BJ (cell line): ENCODE measurements at regions not wholly inside any gene's neighbourhood (a gene's known extent, or its start where the extent isn't known, plus 50 kb on each side); places are given as distances from the start of the nearest gene placed in this dataset.

Experiments used
- CTCF ChIA-PET: fragments of 350-600 bp; formaldehyde crosslinking; extraction: SDS; loops from one replicate; lab custom pipeline; 2021; ENCODE audit warnings: antibody characterized with exemption, inconsistent platforms; lab: Yijun Ruan, JAX
- POLR2A ChIA-PET: fragments of 300-600 bp; sonication (Branson Sonifier 250); formaldehyde crosslinking; extraction: SDS; loops from one replicate; lab custom pipeline; 2021; ENCODE audit warnings: antibody characterized with exemption; lab: Charles Lee
- DNase-seq: peaks from one replicate; pipeline ENCODE4 v3.0.0-alpha.2; 2011; ENCODE audit warnings: low read depth
- H3K27me3 ChIP-seq: 2 replicates; pipeline ENCODE4 v1.6.0; 2011; ENCODE audit warnings: low read length; ENCODE audit not compliant: control insufficient read depth, insufficient read depth
- H3K36me3 ChIP-seq: 2 replicates; pipeline ENCODE4 v1.5.1; 2011; ENCODE audit warnings: low read length; ENCODE audit not compliant: control insufficient read depth, insufficient read depth
- H3K4me3 ChIP-seq: 2 replicates; pipeline ENCODE4 v1.5.1; 2011; ENCODE audit warnings: low read depth, mild to moderate bottlenecking, control low read depth, low read length
- CTCF ChIP-seq: IDR thresholded peaks from 2 replicates; pipeline ENCODE4 v1.5.1; 2011; ENCODE audit warnings: low read depth, mild to moderate bottlenecking, control low read depth, inconsistent platforms, low read length, moderate library complexity; ENCODE audit not compliant: insufficient read depth

- no peaks in the 10 kb centered on the region for H3K27me3 ChIP-seq
- CTCF ChIA-PET, result interaction anchor here (0.8 kb wide), 1 partner anchor 91 kb away, joined by 3 read pairs; no protein-coding TSS in a partner anchor
- no peak for DNase-seq
- POLR2A ChIA-PET, result no interaction called here
- TF ChIP-seq CTCF, result no peak
- H3K36me3 ChIP-seq, result no peaks in the 10 kb centered on the region
- no peak overlapping the region for H3K4me3 ChIP-seq
Observed at GRCh38 chr15:69854001-69854400, 243.7 kb downstream of the TLE3 start.

GRCh38 chr15:69854521-69855181 is 243.1 kb downstream of the TLE3 start:
- Histone ChIP-seq H3K27me3 (no peaks in the 10 kb centered on the region), H3K4me3 (no peak overlapping the region), H3K36me3 (no peaks in the 10 kb centered on the region)
- TF ChIP-seq CTCF, result no peak
- ChIA-PET CTCF (interaction anchor here (0.7 to 1.5 kb wide), 3 partner anchors 10 to 60 kb away, joined by 3 to 4 read pairs (median 4); no protein-coding TSS in a partner anchor), POLR2A (no interaction called here)
- no peak for DNase-seq

- TF ChIP-seq CTCF, result no peak
- ChIA-PET POLR2A (no interaction called here), CTCF (interaction anchor here (0.6 to 1.5 kb wide), 4 partner anchors 10 to 78 kb away, joined by 3 to 4 read pairs (median 4); no protein-coding TSS in a partner anchor)
- Histone ChIP-seq H3K27me3 (no peaks in the 10 kb centered on the region), H3K36me3 (no peaks in the 10 kb centered on the region), H3K4me3 (no peak overlapping the region)
- DNase-seq, result no peak
Observed at GRCh38 chr15:69855258-69856000, 242.3 kb downstream of the TLE3 start.

- DNase-seq, result no peak
- Histone ChIP-seq H3K4me3 (no peak overlapping the region), H3K27me3 (peaks cover 3% of the 10 kb centered on the region; the same call in 1 of the 2 replicates), H3K36me3 (no peaks in the 10 kb centered on the region)
- TF ChIP-seq CTCF, result no peak
- ChIA-PET CTCF (no interaction called here), POLR2A (no interaction called here)
Observed at GRCh38 chr15:69857250-69857649, 240.5 kb downstream of the TLE3 start.

GRCh38 chr15:69857686-69858391 is 239.9 kb downstream of the TLE3 start:
- ChIA-PET CTCF (no interaction called here), POLR2A (no interaction called here)
- TF ChIP-seq CTCF, result no peak
- no peaks in the 10 kb centered on the region for H3K36me3 ChIP-seq
- H3K27me3 ChIP-seq, result peaks cover 3% of the 10 kb centered on the region; the same call in 1 of the 2 replicates
- no peak for DNase-seq
- no peak overlapping the region for H3K4me3 ChIP-seq
